ENCODE measurements at regions not wholly inside any gene's neighbourhood (a gene's known extent, or its start where the extent isn't known, plus 50 kb on each side); places are given as distances from the start of the nearest gene placed in this dataset.
"Not testable (repeated sequence)": the region's sequence is repeated elsewhere in the genome, so short reads cannot be mapped to it uniquely, and the experiment has no call there.

DNA sequence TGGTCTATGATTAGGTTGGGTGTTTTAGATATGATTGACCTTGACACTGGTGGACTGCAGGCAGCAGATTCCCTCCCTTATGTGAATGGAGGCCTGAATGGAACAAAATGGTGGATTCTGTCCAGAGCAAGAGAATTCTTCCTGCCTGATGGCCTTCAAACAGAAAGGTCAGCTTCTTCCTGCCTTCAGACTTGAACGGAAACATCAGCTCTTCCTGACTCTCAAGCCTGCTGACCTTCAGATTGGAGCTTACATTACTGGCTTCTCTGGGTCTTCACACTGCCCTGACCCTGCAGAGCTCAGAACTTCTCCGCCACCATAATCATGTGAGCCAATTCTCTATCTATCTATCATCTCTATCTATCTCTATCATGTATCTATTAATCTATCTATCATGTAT is 111.6 kb downstream of the RAMP3 start:
- DNase-seq, result no peak

DNA sequence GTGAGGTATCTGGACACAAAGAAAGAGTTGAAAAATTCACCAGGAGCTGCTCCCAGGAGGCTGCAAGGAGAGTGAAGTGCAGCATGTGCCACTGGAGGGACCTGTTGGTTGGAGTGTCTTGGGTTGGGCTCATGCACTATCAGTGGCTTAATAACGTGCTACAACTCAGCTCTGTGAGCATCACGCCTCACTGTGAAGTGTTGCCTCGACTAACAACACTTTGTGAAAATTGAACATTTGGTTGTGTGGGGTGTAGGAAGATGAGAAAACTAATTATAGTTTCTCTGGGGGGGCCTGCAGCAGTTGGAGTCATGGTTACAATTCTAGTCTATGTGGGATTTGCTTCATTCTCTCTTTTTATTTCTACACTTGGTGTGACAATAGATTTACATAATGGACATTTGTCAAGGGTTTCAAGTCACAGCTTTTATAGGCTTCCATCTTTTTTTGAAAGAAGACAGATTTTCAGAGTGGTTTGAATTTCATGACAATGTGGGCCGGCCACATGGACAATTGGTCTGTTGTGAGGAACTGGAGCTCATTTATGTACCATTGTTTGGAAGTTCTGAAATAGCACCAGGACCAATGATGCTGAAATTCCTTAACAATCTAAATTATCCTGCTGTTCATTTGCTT is 121.3 kb downstream of the RAMP3 start:
- no peak for DNase-seq

DNA sequence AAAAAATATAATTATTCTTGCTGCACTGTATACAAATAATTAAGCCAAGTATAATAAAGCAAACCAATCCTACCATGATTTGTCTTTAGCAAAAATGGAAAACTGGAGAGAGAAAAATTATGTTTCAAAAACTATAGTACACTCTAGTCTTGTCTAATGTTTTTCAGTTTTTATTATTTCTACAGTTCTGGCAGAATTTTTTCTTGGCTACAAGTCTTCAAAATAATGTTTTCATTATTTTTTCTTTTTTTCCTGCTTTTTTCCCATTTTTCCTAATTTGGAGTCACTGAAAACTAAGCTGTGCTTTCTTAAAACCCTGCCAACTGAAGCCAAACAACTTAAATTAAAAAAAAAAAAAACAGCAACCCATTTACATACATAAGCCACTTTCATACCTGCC is 132.0 kb downstream of the RAMP3 start:
- not testable (repeated sequence) for DNase-seq

DNA sequence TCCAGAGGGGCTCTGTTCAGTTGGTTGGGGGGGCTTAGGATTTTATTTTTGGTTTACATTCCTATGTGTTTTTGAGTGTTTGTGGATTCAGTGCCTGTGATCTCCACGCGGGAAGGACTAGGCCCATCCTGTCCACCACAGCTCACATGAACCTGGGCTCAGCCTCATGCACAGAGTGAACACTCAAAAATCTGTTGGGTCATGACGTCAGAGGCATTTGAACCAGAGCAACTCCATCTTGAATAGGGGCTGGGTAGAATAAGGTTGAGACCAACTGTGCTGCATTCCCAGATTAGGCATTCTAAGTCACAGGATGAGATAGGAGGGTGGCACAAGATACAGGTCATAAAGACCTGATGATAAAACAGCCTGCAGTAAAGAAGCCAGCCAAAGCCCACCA is 133.3 kb downstream of the RAMP3 start:
- no peak for DNase-seq

DNA sequence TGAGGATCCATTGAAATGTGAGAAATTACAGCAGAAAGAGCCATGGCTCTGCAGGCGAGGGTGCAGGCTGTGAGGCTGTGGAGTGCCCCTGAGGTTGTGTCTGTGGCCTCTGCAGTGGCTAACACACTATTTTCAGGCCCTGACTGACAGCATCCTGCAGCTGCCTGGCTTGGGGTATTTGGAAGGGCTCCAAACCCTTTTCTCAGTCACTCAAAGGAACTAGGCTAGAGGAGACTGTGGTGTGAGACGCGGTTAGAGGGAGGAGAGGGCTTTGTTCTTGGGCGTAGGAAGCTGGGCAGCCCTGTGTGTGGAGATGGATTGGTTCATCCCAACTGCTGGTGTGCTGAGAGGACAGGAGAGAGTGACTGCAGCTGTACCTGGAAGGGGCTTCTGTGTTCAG is 134.9 kb downstream of the RAMP3 start:
- no peak for DNase-seq

DNA sequence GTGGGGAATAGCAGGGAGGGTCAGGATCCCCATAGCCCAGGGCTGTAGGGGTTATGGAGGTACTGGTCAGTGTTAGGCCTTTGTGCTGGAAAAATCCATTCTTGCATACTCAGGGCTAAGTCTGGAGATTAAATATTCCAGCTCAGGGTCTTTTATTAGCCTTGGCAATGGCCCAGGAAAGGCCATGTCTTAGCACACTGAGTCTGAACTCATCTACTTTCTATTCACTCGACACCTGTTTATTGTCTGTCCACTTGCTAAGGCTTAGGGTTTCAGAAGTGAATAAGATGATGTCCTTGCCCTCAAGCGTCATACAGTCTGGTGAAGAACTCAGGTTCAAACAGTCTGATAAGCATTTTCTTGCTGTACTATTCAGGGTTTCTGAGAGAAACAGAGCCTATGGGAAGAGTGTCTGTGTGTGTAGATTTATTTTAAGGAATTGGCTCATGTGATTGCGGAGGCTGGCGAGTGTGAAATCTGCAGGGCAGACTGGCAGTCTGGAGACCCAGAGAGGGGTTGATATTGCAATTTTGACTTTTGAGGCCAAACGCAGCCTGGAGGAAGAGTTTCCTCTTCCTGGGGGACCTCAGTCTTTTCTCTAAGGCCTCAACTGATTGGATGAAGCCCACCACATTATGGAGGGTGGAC is 135.8 kb downstream of the RAMP3 start:
- no peak for DNase-seq

DNA sequence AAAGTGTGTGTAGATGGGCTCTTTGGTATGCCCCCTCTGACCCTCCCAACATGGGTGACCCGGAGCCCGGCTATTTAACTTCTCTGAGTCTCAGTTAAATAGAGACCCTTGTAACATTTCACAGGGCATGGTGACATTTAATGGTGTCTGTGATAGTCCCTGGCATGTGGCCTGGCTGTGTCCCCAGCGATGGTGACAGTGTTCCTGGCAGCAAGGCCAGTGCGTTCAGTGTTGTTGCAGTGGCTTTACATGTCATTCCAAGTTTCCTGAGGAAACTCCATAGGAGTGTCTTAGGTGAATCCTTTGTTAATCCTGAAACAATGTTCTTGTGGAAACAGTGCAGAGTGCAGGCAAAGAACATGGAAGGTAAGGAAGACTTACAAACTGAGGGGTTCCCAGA is 137.0 kb downstream of the RAMP3 start:
- DNase-seq, result no peak

DNA sequence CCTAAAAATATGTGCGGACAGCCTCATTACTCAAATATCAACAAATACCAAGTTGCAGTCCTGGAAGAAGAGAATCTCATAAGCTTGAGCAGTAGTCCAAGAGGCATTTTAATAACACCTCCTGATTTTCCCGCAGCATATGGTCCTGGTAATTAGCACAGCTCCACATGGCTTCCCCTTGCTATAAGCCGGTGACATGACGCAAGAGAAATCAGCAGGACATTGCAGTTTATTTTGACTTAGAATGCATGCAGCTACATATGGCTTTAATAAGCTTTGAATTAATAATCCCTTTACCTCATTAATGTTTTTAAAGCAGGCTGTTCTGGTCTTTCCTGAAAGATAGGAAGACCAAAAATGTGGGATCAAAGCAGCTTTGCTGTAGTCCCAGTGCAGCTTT is 137.6 kb downstream of the RAMP3 start:
- DNase-seq, result no peak

DNA sequence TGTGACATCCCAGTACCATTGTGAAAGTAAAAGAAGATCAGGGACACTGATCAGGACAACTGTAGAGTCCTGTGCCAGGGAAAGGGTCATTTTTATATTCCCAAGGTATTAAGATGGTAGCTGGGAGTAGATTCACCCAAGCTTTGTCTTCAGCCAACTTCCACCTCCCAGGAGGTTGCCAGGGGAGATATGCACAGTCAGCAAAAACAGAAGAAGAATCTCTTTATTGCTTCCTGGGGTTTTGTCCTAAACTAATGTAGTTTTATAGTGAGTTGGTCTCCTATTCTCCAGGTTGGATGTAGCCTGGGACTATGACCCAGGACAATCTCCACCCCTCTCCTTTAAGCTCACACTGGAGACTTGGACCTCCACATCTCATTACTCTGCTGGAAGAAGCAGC is 139.2 kb downstream of the RAMP3 start:
- no peak for DNase-seq

DNA sequence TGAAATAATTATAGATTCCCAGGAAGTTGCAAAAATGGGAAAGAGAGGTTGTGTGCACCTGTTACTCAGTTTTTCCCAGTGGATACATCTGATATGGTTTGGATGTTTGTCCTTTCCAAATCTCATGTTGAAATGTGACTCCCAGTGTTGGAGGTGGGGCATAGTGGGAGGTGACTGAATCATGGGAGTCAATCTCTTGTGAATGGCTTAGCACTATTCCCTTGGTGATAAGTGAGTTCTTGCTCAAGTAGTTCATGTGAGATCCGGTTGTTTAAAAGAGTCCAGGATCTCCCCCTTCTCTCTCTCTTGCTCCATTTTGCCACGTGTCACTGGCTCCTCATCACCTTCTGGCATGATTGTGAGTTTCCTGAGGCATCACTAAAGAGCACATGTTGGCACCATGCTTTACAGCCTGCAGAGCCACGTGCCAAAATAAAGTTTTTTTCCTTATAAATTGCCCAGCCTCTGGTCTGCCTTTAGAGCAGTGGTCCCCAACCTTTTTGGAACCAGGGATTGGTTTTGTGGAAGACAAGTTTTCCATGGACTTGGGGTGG is 149.2 kb downstream of the RAMP3 start:
- DNase-seq, result no peak

DNA sequence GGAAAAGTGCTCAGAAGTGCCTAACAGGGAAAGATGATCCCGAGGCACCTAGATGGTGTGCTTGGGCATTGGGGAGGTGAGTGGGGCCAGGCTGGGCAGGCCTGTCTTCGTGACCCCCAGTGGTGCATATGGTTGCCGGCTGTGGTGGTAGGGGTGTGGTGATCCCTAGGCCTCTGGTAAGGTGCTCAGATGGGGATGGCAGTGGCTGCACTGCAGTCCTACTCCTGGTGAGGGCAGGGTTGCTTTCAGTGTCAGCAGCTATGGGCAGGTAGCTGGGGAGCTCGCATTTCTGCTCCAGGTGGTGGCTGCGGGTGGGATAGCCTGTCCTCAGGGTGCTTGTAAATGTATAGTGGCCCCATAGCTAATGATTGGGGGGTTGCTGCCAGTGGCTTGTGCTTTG is 154.0 kb downstream of the RAMP3 start:
- DNase-seq, result no peak

DNA sequence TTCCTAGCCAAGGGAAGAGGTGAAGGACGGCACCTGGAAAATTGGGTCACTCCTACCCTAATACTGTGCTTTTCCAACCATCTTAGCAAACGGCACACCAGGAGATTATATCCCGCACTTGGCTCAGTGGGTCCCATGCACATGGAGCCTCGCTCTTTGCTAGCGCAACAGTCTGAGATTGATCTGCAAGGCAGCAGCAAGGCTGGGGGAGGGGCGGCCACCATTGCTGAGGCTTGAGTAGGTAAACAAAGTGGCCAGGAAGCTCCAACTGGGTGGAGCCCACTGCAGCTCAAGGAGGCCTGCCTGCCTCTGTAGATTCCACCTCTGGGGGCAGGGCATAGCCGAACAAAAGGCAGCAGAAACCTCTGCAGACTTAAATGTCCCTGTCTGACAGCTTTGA is 157.9 kb downstream of the RAMP3 start:
- not testable (repeated sequence) for DNase-seq

DNA sequence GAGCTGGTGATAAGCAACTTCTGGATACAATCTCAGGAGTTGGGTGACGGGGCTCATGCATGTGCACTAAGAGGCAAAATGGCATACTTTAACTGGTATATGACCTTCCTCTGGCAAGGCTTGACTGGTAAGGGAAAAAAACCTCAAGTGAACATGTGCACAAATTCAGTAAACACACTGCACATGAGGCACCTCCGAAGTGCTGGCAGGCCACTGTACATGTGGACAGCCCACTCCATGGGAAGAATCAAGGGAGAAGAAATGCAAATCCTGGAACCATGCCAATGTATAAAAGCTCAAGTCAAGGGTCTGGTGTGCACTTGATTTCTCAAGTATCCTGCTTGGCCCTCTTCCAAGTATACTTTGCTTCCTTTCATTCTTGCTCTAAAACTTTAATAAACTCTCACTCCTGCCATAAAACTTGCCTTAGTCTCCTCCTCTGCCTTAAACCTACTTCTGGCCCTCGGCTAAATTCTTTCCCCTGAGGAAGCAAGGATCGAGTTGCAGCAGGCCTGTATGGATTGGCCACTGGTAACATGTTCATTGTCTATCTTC is 167.2 kb downstream of the RAMP3 start:
- DNase-seq, result no peak

DNA sequence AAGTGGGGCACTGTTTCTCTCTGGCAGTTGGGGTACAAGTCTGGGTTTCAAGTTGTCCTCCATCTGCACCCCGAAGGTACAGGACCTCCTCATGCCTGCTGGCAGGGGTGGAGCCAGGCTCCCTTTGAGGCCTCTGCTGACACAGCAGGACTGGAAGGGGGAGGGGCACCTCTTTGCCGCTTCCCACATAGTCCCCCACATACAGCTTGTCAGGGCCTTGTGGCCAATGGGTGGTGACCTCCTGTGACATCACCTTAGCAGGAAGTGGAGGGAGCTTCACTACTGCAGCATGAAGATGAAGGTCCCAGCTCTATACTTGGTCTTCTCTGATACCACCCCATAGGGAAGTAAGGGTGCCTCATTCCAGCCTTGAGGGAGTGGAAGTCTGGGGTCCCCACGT is 167.8 kb downstream of the RAMP3 start:
- DNase-seq, result no peak

DNA sequence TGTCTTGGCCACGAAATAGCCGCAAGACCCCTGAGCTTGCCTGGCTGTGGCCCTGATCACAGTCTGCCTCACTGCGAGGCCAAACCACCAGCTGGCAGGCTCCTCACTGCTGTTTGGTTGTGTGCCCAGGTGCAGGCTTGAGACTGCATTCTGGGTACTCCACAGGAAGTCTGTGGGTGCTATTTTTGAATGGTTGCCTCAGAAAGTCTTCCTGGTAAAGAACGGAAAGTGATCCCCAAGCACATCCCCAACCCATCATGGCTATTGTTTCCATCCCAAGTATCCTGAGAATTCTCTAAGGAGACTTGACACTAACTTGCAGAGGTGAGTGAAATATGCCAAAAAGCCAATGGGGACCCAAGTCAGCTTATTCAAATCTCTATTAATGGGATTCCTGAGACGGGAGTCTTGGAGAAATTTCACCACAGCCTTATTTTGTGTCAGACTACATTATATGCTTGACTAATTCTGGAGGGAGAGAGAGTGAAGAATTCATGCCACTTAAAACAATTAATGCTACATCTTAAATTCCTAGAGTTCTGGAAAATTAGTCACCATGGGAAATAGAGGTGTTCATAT is 170.9 kb downstream of the RAMP3 start:
- no peak for DNase-seq

DNA sequence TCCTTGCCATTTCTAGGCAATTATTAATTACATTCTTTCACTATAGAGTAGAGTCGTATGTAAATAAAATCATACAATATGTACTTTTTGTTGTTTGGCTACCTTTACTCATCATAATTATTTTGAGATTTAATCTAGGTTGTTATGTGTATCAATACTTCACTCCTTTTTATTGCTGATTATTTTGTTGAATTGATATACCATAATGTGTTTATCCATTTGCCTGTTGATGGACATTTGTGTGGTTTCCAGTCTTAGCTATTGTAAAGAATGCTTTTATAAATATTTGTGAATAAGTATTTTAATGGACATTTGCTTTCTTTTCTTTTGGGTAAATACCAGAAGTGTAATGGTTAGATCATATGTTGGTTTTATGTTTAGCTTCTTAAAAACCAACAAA is 174.0 kb downstream of the RAMP3 start:
- no peak for DNase-seq

DNA sequence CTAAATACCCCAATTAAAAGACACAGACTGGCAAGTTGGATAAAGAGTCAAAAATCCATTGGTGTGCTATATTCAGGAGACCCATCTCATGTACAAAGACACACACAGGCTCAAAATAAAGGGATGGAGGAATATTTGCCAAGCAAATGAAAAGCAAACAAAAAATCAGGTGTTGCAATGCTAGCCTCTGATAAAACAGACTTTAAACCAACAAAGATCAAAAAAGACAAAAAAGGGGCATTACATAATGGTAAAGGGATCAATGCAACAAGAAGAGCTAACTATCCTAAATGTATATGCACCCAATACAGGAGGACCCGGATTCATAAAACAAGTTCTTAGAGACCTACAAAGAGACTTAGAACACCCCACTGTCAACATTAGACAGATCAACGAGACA is 177.4 kb downstream of the RAMP3 start:
- not testable (repeated sequence) for DNase-seq

DNA sequence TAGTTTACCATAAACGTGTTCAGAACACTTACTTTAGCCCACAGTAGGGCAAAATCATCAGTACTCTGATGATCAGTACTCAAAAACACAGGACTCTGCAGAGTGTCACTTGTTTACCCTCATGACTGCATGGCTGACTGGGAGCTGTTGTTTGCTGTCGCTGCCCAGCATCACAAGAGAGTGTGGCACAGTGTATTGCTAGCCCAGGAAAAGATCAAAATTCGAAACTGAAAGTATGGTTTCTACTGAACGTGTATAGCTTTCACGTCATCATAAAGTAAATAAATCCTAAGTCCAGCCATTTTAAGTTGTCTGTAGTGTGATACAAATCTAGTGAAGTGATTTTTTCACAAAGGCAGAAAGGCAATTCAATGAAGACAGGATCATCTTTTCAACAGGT is 184.6 kb downstream of the RAMP3 start:
- no peak for DNase-seq

DNA sequence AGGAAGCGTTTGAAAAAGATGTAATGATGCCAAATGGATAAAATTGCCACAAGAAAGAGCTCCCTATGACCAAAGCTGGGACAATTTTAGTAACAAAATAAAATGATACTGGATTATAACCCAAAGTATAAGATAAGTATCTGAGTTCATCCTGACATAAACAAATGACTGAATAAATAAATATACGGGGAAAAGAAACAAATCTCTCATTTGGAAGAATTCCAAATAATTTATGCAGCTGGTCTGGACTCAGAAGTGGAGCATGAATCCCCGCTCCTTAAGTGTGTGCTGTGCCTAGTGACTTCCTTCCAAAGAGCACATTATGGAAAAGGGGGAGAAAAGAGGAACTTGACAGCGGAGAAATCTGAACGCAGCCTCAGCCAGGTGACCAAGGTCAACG is 186.2 kb downstream of the RAMP3 start:
- no peak for DNase-seq

DNA sequence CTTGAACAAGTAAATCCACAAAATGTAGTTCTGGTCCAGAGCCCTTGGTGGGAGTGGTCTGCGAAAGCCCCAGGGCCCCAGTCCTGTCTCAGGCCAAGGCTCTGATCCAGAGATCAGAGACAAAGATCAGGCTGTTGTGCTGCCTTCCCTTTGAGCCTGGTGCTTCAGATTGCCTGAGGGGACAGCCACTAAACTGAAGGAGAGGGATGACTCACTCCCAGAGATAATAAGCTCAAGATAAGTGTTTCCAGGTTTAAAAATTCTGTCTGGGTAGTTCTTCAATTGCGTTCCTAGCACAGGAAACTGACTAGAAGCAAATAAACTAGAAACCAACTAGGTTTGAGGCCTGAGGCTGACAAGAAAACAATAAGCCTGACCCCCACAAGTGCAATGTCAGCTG is 190.2 kb downstream of the RAMP3 start:
- no peak for DNase-seq

DNA sequence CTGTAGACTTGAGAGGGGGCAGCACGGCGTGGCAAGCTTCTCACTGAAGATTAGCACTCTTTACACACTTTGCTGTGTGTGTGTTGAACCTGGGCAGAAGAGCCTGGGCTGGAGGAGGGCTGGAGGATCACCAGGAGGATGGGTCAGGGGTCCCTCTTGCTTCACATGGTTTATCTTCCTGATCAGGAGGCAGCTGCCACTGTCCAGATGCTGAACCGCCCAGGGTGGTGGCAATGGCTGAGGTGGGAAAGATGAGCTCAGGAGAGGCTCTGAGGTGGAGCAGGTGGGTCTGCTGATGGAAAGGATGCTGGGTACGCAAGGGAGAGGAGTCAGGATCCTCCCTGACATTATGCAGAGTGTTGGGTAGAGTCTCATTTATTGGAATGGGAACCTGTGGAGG is 191.5 kb downstream of the RAMP3 start:
- no peak for DNase-seq

DNA sequence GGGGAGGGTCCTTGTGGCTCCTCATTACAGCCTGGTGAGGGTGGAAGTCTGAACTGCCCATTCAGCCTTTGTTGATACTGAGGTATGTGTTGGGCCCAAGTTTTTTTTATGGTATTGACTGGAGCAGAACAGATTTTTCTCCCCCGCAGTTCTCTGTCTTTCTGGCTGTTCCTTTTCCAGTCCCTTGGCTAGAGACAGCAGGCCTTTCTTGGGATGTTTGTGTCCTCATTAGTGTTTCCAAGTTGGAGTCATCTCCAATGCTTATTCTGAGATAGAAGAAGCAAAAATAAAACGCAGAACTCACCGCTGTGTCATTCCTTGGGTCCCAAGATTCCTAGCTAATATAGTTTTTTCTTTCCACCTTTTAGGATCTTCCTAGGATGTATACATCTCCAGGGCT is 193.3 kb downstream of the RAMP3 start:
- DNase-seq, result no peak

DNA sequence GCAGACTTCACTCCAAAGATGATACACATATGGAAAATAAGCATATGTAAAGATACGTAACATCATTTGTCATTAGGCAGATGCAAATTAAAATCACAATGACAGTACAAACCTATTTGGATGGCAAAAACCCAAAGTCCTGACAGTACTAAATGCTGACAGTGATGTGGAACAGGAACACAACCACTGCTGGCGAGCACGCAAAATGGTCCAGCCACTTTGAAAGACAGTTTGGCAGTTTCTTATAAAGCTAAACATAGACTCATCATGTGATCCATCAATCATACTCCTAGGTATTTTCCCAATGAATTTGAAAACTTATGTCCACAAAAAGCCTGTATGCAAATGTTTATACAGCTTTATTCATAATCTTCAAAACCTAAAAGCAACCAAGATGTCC is 200.7 kb downstream of the RAMP3 start:
- no peak for DNase-seq

DNA sequence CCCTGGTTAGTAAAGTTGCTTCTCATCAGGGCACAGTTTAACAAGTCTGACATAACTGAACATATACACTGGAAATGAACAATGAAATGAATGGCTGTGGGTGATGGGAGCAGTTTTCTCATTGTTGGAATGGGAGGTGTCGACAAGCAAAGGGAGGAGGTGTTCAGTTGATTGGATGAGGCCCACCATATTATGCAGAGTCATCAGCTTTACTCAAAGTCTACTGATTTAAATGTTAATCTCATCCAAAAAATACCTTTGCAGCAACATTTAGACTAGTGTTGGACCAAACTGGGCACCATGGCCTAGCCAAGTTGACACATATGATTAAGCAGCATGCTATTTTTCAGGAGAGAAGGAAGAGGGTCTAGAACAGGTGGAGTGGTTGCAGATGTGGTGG is 201.7 kb downstream of the RAMP3 start:
- DNase-seq, result no peak

Measured in stimulated activated CD8-positive, alpha-beta memory T cell treated with anti-CD3 and anti-CD28 coated beads, Interleukin-4, amount 100 ng/mL, for 48 hours (primary cell).